ENCODE measurements at regions not wholly inside any gene's neighbourhood (a gene's known extent, or its start where the extent isn't known, plus 50 kb on each side); places are given as distances from the start of the nearest gene placed in this dataset.
A peak's percentile ranks its signal among the peaks of the same experiment; 100 is the strongest.

DNA sequence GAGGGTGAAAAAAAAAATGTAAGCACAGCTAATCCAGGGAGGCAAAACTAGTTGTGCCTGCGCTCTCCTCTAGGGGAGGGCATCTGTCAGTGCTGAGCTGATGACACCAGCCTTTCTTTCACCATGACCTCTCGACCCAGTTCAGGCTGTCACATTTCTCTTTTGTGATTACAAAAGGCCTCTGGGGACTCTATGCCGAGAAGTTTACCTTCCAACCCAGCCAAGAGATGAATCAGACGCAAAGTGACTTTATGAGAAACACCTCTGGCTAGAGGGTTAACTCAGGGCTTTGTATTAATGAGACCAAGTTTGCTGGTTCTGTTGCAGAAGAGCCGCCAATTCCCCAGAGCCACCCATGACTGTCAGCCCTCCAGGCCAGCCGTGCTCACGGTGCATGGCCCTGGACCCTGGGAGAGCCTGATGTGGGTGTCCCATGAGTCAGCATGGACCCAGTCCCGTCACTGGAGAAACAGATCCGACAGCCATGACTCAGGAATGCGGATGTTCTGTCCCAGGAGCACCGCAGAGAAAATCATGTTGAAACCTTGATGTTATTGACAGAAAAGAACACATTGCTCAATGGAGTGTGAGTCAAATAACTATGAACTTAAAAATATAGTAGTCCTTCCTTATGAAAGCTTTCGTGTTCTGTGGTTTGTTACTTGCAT lies 437.2 kb downstream of the HS3ST3B1 start:
- TF ChIP-seq POLR2A (IDR thresholded peaks at IDR 0.05): no peak
- peak in 1 of 3 donors; percentile 35 for TF ChIP-seq CTCF (IDR thresholded peaks at IDR 0.05)
- DNase-seq (ENCODE audit: low spot score in 2 of 2): peak; percentile 71 to 89
- no peak overlapping the region for H3K4me3 ChIP-seq (ENCODE audit: low read depth, poor library complexity, severe bottlenecking)
- intact Hi-C loops (cut with DNase I; ENCODE audit: low total_unique reads): no loop called here
- WGBS, 2 donors: 41 to 48% methylated on average over 12 of the region's 12 CpGs

DNA sequence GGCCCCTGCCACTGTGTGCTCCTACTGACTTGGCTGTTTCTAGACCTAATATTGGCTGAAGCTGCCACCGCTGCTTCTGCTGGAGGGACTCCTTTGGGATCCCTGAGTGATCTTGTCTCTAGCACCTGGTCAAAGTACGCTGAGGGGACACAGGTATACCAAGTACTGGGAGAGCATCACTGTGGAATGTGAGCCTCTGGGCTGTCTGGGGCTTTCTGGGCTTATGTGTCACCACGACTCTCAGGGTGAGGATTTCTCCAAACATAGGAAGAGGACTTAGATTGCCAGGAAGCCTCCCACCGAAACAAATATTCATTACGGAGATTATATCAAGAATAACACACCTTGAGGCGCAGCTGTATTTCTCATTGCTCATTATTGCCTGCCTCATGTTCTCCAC lies 435.8 kb downstream of the HS3ST3B1 start:
- 69 to 74% methylated on average over 6 of the region's 6 CpGs for WGBS, 2 donors
- intact Hi-C loops (cut with DNase I; ENCODE audit: low total_unique reads): no loop called here
- H3K4me3 ChIP-seq (ENCODE audit: low read depth, poor library complexity, severe bottlenecking): no peak overlapping the region

DNA sequence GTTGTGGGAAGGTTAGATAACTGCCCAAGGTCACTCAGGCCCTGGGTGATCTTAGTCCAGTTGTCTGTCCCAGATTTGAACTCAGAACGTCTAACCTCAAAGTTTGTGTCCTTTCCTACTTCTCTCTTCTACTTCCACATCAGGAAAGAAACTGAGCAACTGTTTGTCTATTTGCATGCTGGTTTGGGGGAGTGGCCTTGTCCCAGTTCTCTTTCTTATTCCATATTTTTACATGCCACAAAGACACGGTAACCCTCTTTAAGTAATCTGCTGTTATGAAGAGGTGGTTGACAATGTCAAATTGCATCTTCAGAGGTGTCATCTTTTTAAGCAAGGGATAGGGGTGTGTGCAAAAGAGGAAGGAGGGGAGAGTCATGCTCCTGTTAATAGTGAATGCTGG lies 432.5 kb downstream of the HS3ST3B1 start:
- no peak for DNase-seq (ENCODE audit: low spot score in 2 of 2)
- WGBS, 2 donors: 82 to 86% methylated on average over 2 of the region's 2 CpGs
- intact Hi-C loops (cut with DNase I; ENCODE audit: low total_unique reads): no loop called here
- no peak overlapping the region for H3K4me3 ChIP-seq (ENCODE audit: low read depth, poor library complexity, severe bottlenecking)
- no peak for TF ChIP-seq CTCF (IDR thresholded peaks at IDR 0.05)
- TF ChIP-seq POLR2A (IDR thresholded peaks at IDR 0.05): no peak

More for the DNA sequence above, 435.8 kb downstream of the HS3ST3B1 start:
- no peak for DNase-seq (ENCODE audit: low spot score in 2 of 2)
- TF ChIP-seq CTCF (IDR thresholded peaks at IDR 0.05) (no peak), POLR2A (IDR thresholded peaks at IDR 0.05) (no peak)

- TF ChIP-seq POLR2A (IDR thresholded peaks at IDR 0.05): no peak
- intact Hi-C loops (cut with DNase I; ENCODE audit: low total_unique reads): no loop called here
- no peak overlapping the region for H3K4me3 ChIP-seq (ENCODE audit: low read depth, poor library complexity, severe bottlenecking)
- DNase-seq (ENCODE audit: low spot score in 2 of 2): no peak
- WGBS, 2 donors: 81 to 88% methylated on average over 2 of the region's 2 CpGs
These were observed 431.3 kb downstream of the HS3ST3B1 start for GRCh38 chr17:14732211-14732610.

GRCh38 chr17:14731591-14731990 lies 430.7 kb downstream of the HS3ST3B1 start:
- WGBS, 2 donors: 74 to 85% methylated on average over 4 of the region's 4 CpGs
- intact Hi-C loops (cut with DNase I; ENCODE audit: low total_unique reads): no loop called here
- no peak for DNase-seq (ENCODE audit: low spot score in 2 of 2)
- no peak overlapping the region for H3K4me3 ChIP-seq (ENCODE audit: low read depth, poor library complexity, severe bottlenecking)
- TF ChIP-seq CTCF (IDR thresholded peaks at IDR 0.05) (no peak), POLR2A (IDR thresholded peaks at IDR 0.05) (no peak)

DNA sequence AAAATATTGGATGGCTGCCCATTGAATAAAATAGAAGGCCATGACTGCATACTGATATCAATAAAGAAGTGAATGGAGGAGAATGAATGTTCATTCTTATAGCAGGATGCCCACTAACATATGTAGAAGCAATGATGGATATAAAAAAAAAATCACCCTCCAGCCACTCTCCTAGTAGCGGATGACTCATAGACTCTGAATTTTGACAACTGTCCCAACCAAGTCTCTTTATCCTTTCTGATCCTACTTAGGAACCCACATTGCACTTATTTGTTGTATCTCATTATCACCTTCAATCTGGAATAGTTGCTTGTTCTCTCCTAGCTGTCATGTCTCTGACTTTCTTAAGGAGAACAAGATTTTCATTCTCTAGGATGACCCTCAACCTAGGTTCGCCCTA lies 429.9 kb downstream of the HS3ST3B1 start:
- no peak overlapping the region for H3K4me3 ChIP-seq (ENCODE audit: low read depth, poor library complexity, severe bottlenecking)
- intact Hi-C loops (cut with DNase I; ENCODE audit: low total_unique reads): no loop called here
- TF ChIP-seq CTCF (IDR thresholded peaks at IDR 0.05) (no peak), POLR2A (IDR thresholded peaks at IDR 0.05) (no peak)
- 87 to 89% methylated on average over 2 of the region's 2 CpGs for WGBS, 2 donors
- no peak for DNase-seq (ENCODE audit: low spot score in 2 of 2)
